Suprapubic skin (tissue), 4 donors: ENCODE measurements at regions not wholly inside any gene's neighbourhood (a gene's known extent, or its start where the extent isn't known, plus 50 kb on each side); places are given as distances from the start of the nearest gene placed in this dataset.

Source experiments
- DNase-seq, 2 donors: peaks; one replicate each; pipeline ENCODE4 v3.0.0-alpha.2; 2019; ENCODE audit warnings: low spot score in 2 of 2
- H3K27ac ChIP-seq: fragments of 200-600 bp; sonication (generic); one replicate; pipeline ENCODE4 v1.5.1; 2019
- H3K27me3 ChIP-seq: fragments of 200-600 bp; sonication (generic); one replicate; pipeline ENCODE4 v1.5.1; 2019
- H3K36me3 ChIP-seq: fragments of 200-600 bp; sonication (generic); one replicate; pipeline ENCODE4 v1.5.1; 2019
- H3K4me1 ChIP-seq: fragments of 200-600 bp; sonication (generic); one replicate; pipeline ENCODE4 v1.5.1; 2019
- H3K4me3 ChIP-seq: fragments of 200-600 bp; sonication (generic); one replicate; pipeline ENCODE4 v1.5.1; 2019; ENCODE audit warnings: mild to moderate bottlenecking
- H3K9me3 ChIP-seq: fragments of 200-600 bp; sonication (generic); one replicate; pipeline ENCODE4 v1.5.1; 2019
- CTCF ChIP-seq, 2 donors: fragments of 200-600 bp in 1 of 2; fragments of 450-650 bp in 1 of 2; sonication (generic) in 1 of 2; IDR thresholded peaks; one replicate each; pipeline ENCODE4 v1.5.1; 2016 to 2019; ENCODE audit warnings: antibody characterized with exemption in 2 of 2, mild to moderate bottlenecking in 1 of 2, moderate library complexity in 1 of 2
- EP300 ChIP-seq: sonication (generic); formaldehyde crosslinking; IDR thresholded peaks from one replicate; pipeline ENCODE4 v1.6.1; 2017; ENCODE audit warnings: antibody characterized with exemption
- POLR2A ChIP-seq, 2 donors: fragments of 450-650 bp; IDR thresholded peaks; one replicate each; pipeline ENCODE4 v1.6.1; 2017; ENCODE audit warnings: antibody characterized with exemption in 2 of 2, mild to moderate bottlenecking in 2 of 2, moderate library complexity in 2 of 2
- POLR2AphosphoS5 ChIP-seq, 3 donors: sonication (generic); formaldehyde crosslinking; IDR thresholded peaks; one replicate each; pipeline ENCODE4 v1.6.1; 2017; ENCODE audit warnings: antibody characterized with exemption in 3 of 3
- WGBS: methylation state at CpG from one replicate; pipeline ENCODE4 v1.1.5; 2018; 5-methylcytosine and 5-hydroxymethylcytosine counted together

- Histone ChIP-seq H3K9me3 (no peaks in the 10 kb centered on the region), H3K4me1 (no peaks in the 10 kb centered on the region), H3K36me3 (no peaks in the 10 kb centered on the region), H3K4me3 (no peak overlapping the region), H3K27ac (no peak overlapping the region), H3K27me3 (no peaks in the 10 kb centered on the region)
- DNase-seq, result no peak
- WGBS, result 92% methylated on average over 16 of the region's 16 CpGs
- TF ChIP-seq POLR2AphosphoS5 (IDR thresholded peaks at IDR 0.05) (no peak), EP300 (no peak), POLR2A (IDR thresholded peaks at IDR 0.05) (no peak), CTCF (IDR thresholded peaks at IDR 0.05) (no peak)
Measured at GRCh38 chr10:129353101-129353500, 113.9 kb upstream of the MGMT start.

DNA sequence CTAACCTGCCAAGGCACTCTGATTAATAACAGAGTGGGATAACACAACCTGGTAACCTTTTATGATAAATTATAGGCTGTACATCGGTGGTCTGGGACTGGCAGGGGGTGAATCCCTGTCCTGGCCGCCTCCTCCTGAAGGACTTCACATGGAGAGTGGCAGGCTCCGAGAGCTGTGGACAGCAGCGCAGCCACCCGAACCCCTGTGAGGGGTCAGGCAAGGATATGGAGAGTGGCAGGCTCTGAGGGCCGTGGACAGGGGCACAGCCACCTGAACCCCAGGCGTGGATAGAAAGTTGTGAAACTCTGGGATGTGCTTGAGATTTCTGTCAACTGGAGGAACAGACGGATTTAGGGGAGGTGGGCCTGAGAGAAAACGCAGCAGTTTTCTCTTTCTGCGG, 107.0 kb upstream of the MGMT start:
- no peaks in the 10 kb centered on the region for H3K36me3 ChIP-seq
- WGBS, result 87% methylated on average over 10 of the region's 10 CpGs
- no peak for DNase-seq
- no peak overlapping the region for H3K4me3 ChIP-seq
- no peak for TF ChIP-seq POLR2A (IDR thresholded peaks at IDR 0.05)
- TF ChIP-seq POLR2AphosphoS5 (IDR thresholded peaks at IDR 0.05), result no peak
- TF ChIP-seq EP300, result no peak
- no peak for TF ChIP-seq CTCF (IDR thresholded peaks at IDR 0.05)
- H3K4me1 ChIP-seq, result no peaks in the 10 kb centered on the region
- no peaks in the 10 kb centered on the region for H3K27me3 ChIP-seq
- no peak overlapping the region for H3K27ac ChIP-seq
- no peaks in the 10 kb centered on the region for H3K9me3 ChIP-seq

DNA sequence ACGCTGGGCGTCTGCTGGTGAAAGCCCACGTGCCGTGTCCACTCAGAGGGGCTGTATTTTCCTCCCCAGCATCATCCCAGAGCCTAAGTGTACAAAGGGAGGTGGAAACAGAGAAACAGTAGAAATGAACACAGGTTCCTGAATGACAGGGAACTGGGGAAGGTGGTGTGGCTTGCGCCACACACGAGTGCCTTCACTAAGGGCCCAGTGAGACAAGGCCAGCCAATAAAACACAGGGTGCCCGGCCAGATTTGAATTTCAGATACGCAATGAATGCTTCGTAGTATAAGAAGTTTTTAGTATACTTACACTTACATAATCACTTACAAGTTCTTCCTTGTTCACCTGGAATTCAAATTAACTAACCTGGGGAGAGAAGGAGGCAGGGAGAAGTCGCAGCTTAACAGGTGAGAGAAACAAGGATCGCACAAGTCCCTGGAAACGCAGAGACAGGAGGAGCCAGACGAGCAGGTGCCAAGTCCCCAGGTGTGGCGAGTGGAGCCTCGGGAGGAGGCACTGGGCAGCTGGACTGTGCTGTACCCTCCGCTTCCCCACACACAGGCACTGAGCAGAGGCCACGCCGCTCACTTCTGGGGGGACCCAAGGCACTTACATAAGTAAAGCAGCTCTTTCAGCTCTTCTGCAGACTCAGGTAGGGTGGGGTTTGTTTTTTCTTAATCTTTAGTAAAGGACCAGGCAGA, 105.2 kb upstream of the MGMT start:
- WGBS, result 82% methylated on average over 17 of the region's 18 CpGs
- no peak overlapping the region for H3K27ac ChIP-seq
- H3K27me3 ChIP-seq, result no peaks in the 10 kb centered on the region
- H3K9me3 ChIP-seq, result no peaks in the 10 kb centered on the region
- no peak for DNase-seq
- H3K36me3 ChIP-seq, result no peaks in the 10 kb centered on the region
- TF ChIP-seq EP300, result no peak
- TF ChIP-seq POLR2AphosphoS5 (IDR thresholded peaks at IDR 0.05), result no peak
- no peak for TF ChIP-seq POLR2A (IDR thresholded peaks at IDR 0.05)
- no peak for TF ChIP-seq CTCF (IDR thresholded peaks at IDR 0.05)
- H3K4me1 ChIP-seq, result no peaks in the 10 kb centered on the region
- no peak overlapping the region for H3K4me3 ChIP-seq

DNA sequence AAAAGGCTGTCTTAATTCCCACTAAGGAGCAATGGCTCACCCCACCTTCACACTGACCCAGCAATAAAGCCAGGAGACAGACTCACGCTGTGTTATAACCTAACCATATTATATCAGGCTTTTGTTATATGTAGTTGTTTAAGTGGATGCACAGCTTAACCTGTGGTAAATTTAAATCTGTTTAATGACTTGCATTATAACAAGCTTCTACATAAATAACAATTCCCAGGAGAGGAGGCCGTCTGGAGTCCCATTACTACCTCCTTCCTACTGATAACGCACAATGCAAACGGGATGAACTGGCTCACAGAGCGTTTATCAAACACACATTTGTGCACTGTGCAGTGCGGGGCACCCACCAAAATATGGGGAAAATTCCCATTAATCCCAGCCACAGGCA, 102.1 kb upstream of the MGMT start:
- H3K4me3 ChIP-seq, result no peak overlapping the region
- no peak for DNase-seq
- H3K36me3 ChIP-seq, result no peaks in the 10 kb centered on the region
- no peaks in the 10 kb centered on the region for H3K4me1 ChIP-seq
- H3K27ac ChIP-seq, result no peak overlapping the region
- no peaks in the 10 kb centered on the region for H3K27me3 ChIP-seq
- 93% methylated on average over 6 of the region's 6 CpGs for WGBS
- TF ChIP-seq CTCF (IDR thresholded peaks at IDR 0.05) (no peak), POLR2A (IDR thresholded peaks at IDR 0.05) (no peak), POLR2AphosphoS5 (IDR thresholded peaks at IDR 0.05) (no peak), EP300 (no peak)
- H3K9me3 ChIP-seq, result no peaks in the 10 kb centered on the region

DNA sequence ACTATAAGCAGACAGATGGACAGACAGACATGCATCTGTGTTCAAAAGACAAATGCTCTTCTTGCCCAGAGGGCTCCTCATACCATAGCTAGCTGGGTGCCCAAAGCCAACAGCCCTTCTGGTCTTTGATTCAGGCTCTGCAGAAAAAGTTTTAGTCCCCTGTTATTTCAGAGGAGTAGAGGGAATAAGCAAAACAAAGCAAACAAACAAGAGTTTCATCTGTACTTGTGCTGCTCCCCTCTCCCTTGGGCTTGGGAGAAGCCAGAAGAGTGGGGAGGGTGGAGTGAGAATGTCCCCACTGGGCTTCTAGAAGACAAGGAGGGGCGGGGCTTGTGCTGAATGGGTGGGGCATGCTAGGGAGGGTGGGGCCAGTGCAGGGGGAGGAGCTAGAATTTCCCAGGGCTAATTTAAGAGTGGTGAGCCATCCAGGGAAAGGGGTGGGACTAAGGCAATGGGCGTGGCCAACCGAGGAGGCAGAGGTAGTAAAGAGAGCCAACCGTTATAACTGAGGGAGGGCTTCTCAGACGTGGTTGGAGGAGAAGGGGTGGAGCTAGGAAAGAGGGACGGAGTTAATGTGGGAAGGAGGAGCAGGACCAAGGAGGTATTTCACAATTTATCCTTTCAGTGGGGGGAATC, 101.2 kb upstream of the MGMT start:
- Histone ChIP-seq H3K36me3 (no peaks in the 10 kb centered on the region), H3K4me3 (no peak overlapping the region), H3K4me1 (no peaks in the 10 kb centered on the region), H3K9me3 (no peaks in the 10 kb centered on the region), H3K27me3 (no peaks in the 10 kb centered on the region), H3K27ac (no peak overlapping the region)
- WGBS, result 83% methylated on average over 6 of the region's 6 CpGs
- no peak for DNase-seq
- TF ChIP-seq POLR2A (IDR thresholded peaks at IDR 0.05) (no peak), EP300 (no peak), POLR2AphosphoS5 (IDR thresholded peaks at IDR 0.05) (no peak), CTCF (IDR thresholded peaks at IDR 0.05) (no peak)
